NCI-H226 (cell line): ENCODE measurements at regions not wholly inside any gene's neighbourhood (a gene's known extent, or its start where the extent isn't known, plus 50 kb on each side); places are given as distances from the start of the nearest gene placed in this dataset.
"Not testable (repeated sequence)": the region's sequence is repeated elsewhere in the genome, so short reads cannot be mapped to it uniquely, and the experiment has no call there.

Experiments used
- DNase-seq: peaks from one replicate; pipeline ENCODE4 v3.0.0-alpha.2; 2015

DNA sequence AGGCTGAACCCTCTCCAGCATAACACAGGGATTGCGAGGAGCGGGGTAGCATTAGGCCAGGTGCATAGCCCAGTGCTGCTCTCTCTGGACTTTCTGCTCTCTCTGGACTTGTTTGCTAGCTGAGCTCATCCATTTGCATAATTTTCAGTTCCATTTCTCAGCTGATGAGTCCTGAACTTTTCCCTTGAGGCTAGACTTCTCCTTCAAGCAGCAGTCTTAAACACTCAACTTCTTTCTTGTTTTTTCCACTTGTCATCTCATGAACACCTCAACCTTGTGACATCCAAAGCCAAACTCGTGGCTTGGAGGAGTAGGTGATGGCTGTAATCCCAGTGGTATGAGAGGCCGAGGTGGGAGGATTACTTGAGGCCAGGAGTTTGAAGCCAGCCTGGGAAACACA lies 62.4 kb upstream of the EEF2KMT start:
- not testable (repeated sequence) for DNase-seq

- DNase-seq: not testable (repeated sequence)
Measured at GRCh38 chr16:5159537-5159936, 61.9 kb upstream of the EEF2KMT start.

- DNase-seq: no peak
Measured at GRCh38 chr16:5158494-5158893, 60.9 kb upstream of the EEF2KMT start.

DNA sequence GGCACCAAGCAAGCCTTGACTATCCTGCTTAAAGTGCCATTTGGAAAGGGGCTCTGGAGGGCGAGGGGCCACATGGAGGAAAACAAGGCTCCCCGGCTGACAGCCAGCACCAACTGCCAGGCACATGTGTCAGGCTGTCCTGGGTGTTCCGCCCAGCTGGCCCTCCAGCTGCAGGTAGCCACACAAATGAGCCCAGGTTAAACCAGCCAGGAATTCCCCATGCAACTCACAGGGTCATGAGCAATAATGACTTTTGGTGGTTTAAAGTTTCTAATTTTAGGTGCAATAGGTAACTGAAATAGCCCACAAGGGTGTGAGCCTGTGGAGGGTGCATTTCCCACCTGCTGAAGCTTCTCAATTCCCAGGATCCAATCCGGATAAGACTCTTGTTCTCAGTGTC lies 58.9 kb upstream of the EEF2KMT start:
- DNase-seq: not testable (repeated sequence)

- DNase-seq: not testable (repeated sequence)
Measured at GRCh38 chr16:5154006-5154405, 56.4 kb upstream of the EEF2KMT start.

DNA sequence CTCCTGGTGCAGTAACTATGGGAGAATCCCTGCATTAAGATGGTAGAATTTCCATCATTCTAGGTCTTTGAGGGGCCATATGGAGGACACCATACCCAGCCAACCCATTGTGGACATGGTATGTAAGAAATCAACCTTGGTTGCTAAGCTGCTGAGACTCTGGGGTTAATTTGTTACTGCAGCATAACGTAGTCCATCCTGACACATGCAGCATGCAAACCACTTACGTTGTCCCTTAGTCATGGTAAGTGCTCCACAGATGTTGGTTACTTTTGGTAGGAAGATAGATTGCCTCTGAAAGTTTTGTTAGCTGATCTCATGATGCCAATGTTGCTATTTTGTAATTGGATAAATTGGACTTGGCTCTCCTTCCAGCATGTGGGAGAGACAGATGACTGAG lies 53.8 kb upstream of the EEF2KMT start:
- DNase-seq: not testable (repeated sequence)
